Bone marrow (tissue), 2 donors: ENCODE measurements at regions not wholly inside any gene's neighbourhood (a gene's known extent, or its start where the extent isn't known, plus 50 kb on each side); places are given as distances from the start of the nearest gene placed in this dataset.
A peak's percentile ranks its signal among the peaks of the same experiment; 100 is the strongest.
"Not testable (repeated sequence)": the region's sequence is repeated elsewhere in the genome, so short reads cannot be mapped to it uniquely, and the experiment has no call there.

Experiments
- DNase-seq, 2 donors: peaks; one replicate each; lab custom pipeline; 2025; lab: John Stamatoyannopoulos, UW

GRCh38 chr10:62590306-62590705, 214.2 kb upstream of the ADO start:
- DNase-seq, result no peak

GRCh38 chr10:62594093-62594520, 210.4 kb upstream of the ADO start:
- peak; percentile 4 to 10 for DNase-seq

- no peak for DNase-seq
Measured at GRCh38 chr10:62597226-62597625, 207.3 kb upstream of the ADO start.

- no peak for DNase-seq
Measured at GRCh38 chr10:62599161-62599560, 205.4 kb upstream of the ADO start.

GRCh38 chr10:62606551-62606950, 198.0 kb upstream of the ADO start:
- DNase-seq, result not testable (repeated sequence)

GRCh38 chr10:62608189-62608875, 196.2 kb upstream of the ADO start:
- DNase-seq, result not testable (repeated sequence)

- peak; percentile 16 to 58 for DNase-seq
Measured at GRCh38 chr10:62610649-62611229, 193.8 kb upstream of the ADO start.

GRCh38 chr10:62613424-62613823, 191.1 kb upstream of the ADO start:
- no peak for DNase-seq

GRCh38 chr10:62613859-62614258, 190.7 kb upstream of the ADO start:
- no peak for DNase-seq

- no peak for DNase-seq
Measured at GRCh38 chr10:62614389-62615157, 189.9 kb upstream of the ADO start.

- DNase-seq, result no peak
Measured at GRCh38 chr10:62616885-62617590, 187.5 kb upstream of the ADO start.

GRCh38 chr10:62617652-62618051, 186.9 kb upstream of the ADO start:
- no peak for DNase-seq

GRCh38 chr10:62618054-62618453, 186.5 kb upstream of the ADO start:
- no peak for DNase-seq

- peak; percentile 13 to 22 for DNase-seq
Measured at GRCh38 chr10:62618576-62619412, 185.7 kb upstream of the ADO start.

GRCh38 chr10:62619413-62619738, 185.1 kb upstream of the ADO start:
- no peak for DNase-seq

GRCh38 chr10:62620491-62620890, 184.0 kb upstream of the ADO start:
- peak; percentile 17 to 28 for DNase-seq

GRCh38 chr10:62623223-62623622, 181.3 kb upstream of the ADO start:
- no peak for DNase-seq

- no peak for DNase-seq
Measured at GRCh38 chr10:62625484-62625883, 179.0 kb upstream of the ADO start.

GRCh38 chr10:62626079-62626478, 178.4 kb upstream of the ADO start:
- DNase-seq, result no peak

GRCh38 chr10:62626817-62627216, 177.7 kb upstream of the ADO start:
- DNase-seq, result no peak

- no peak for DNase-seq
Measured at GRCh38 chr10:62627983-62628382, 176.5 kb upstream of the ADO start.

GRCh38 chr10:62631241-62631640, 173.3 kb upstream of the ADO start:
- no peak for DNase-seq
